HepG2 (cell line): ENCODE measurements at regions not wholly inside any gene's neighbourhood (a gene's known extent, or its start where the extent isn't known, plus 50 kb on each side); places are given as distances from the start of the nearest gene placed in this dataset.

Experiments used
- ATAC-seq: fragments of 200-7000 bp; cut with Tn5 transposase; 3 replicates; pipeline ENCODE4 v1.9.1; 2020; ENCODE audit warnings: mild to moderate bottlenecking, moderate library complexity
- BruUV-seq: library from RNA; stranded (reverse); fragments of 400-500 nt; replicated peaks from 2 replicates; lab custom pipeline; 2021; lab: Mats Ljungman, UMichigan
- CTCF ChIA-PET: fragments of 300-600 bp; formaldehyde crosslinking; extraction: SDS; loops from one replicate; lab custom pipeline; 2021; ENCODE audit warnings: low total read pairs, inconsistent platforms, low intra/inter-chr PET ratio; lab: Yijun Ruan, JAX
- POLR2A ChIA-PET: fragments of 350-600 bp; sonication (Branson Sonifier 250); formaldehyde crosslinking; loops from one replicate; lab custom pipeline; 2020; ENCODE audit warnings: antibody characterized with exemption, inconsistent platforms; lab: Yijun Ruan, JAX
- DNase-seq: peaks from one replicate; pipeline ENCODE4 v3.0.0-alpha.2; 2015; ENCODE audit warnings: low spot score
- FAIRE-seq: peaks from 3 replicates; lab custom pipeline; 2011; peaks lifted over from hg19 to GRCh38; lab: Jason Lieb, UNC
- H2AFZ ChIP-seq: one replicate; pipeline ENCODE4 v1.6.1; 2011; ENCODE audit warnings: low read length, inconsistent platforms
- H3K27ac ChIP-seq: fragments of 300-600 bp; 3 replicates; pipeline ENCODE4 v1.8.0; 2011; ENCODE audit warnings: mixed run types, mild to moderate bottlenecking, mixed read lengths, low read length, inconsistent platforms; ENCODE audit not compliant: insufficient read depth; ENCODE audit errors: extremely low read length
- H3K27me3 ChIP-seq, 2 experiments: fragments of 200-600 bp in 1 of 2; 2 replicates in 1 of 2; 3 replicates in 1 of 2; pipeline versions ENCODE4 v1.6.0 to v1.8.0; 2011; ENCODE audit warnings: low read length in 2 of 2, mild to moderate bottlenecking in 2 of 2, moderate library complexity in 2 of 2, inconsistent platforms in 1 of 2; ENCODE audit not compliant: insufficient read depth in 2 of 2, control insufficient read depth in 1 of 2
- H3K36me3 ChIP-seq, 2 experiments: fragments of 200-600 bp in 1 of 2; replicated peaks in 1 of 2; 2 replicates in 1 of 2; 3 replicates in 1 of 2; pipeline versions ENCODE4 v1.5.1 to v1.8.0; 2011; ENCODE audit warnings: low read length in 2 of 2, inconsistent platforms in 1 of 2; ENCODE audit not compliant: insufficient read depth in 2 of 2, control insufficient read depth in 1 of 2
- H3K4me1 ChIP-seq: 2 replicates; pipeline ENCODE4 v1.5.1; 2012; ENCODE audit warnings: low read length, inconsistent platforms; ENCODE audit not compliant: insufficient read depth
- H3K4me2 ChIP-seq: 2 replicates; pipeline ENCODE4 v1.6.0; 2011; ENCODE audit warnings: low read depth, low read length, inconsistent platforms
- H3K4me3 ChIP-seq, 3 experiments: fragments of 200-600 bp in 1 of 3; sonication (generic), shearing (Covaris generic) in 1 of 3; replicated peaks in 1 of 3; 2 replicates each; pipeline ENCODE4 v1.5.1; 2011 to 2016; ENCODE audit warnings: low read length in 3 of 3, inconsistent platforms in 2 of 3, low read depth in 2 of 3, mild to moderate bottlenecking in 2 of 3, control low read depth in 1 of 3, mixed read lengths in 1 of 3; ENCODE audit not compliant: insufficient read depth in 1 of 3
- H3K79me2 ChIP-seq: one replicate; pipeline ENCODE4 v1.6.1; 2011; ENCODE audit warnings: low read length, inconsistent platforms; ENCODE audit not compliant: insufficient read depth
- H3K9ac ChIP-seq: 2 replicates; pipeline ENCODE4 v1.6.0; 2011; ENCODE audit warnings: mild to moderate bottlenecking, low read depth, low read length, inconsistent platforms; ENCODE audit not compliant: insufficient read depth
- H3K9me3 ChIP-seq: 2 replicates; pipeline ENCODE4 v1.5.1; 2012; ENCODE audit warnings: mild to moderate bottlenecking, low read length
- H4K20me1 ChIP-seq: 2 replicates; pipeline ENCODE4 v1.6.0; 2011; ENCODE audit warnings: inconsistent platforms, mild to moderate bottlenecking, low read length, moderate library complexity; ENCODE audit not compliant: insufficient read depth
- ARNTL ChIP-seq: sonication (generic); formaldehyde crosslinking; IDR thresholded peaks from 2 replicates; pipeline ENCODE4 v1.4.0; 2020; ENCODE audit warnings: mild to moderate bottlenecking, missing genetic modification reagents
- ATF7-NPFF ChIP-seq: sonication (generic); formaldehyde crosslinking; IDR thresholded peaks from 2 replicates; pipeline ENCODE4 v1.8.1; 2023; ENCODE audit warnings: mild to moderate bottlenecking, low read depth, missing genetic modification reagents, moderate library complexity
- IRF2 ChIP-seq: IDR thresholded peaks from 2 replicates; pipeline ENCODE4 v1.6.1; 2018; ENCODE audit warnings: missing genetic modification reagents, missing compliant biosample characterization
- MEF2D ChIP-seq: sonication (generic); formaldehyde crosslinking; IDR thresholded peaks from 2 replicates; pipeline ENCODE4 v1.5.1; 2020; ENCODE audit warnings: mild to moderate bottlenecking, missing genetic modification reagents
- NR3C1 ChIP-seq: sonication (generic); formaldehyde crosslinking; IDR thresholded peaks from 2 replicates; pipeline ENCODE4 v1.4.0; 2020; ENCODE audit warnings: missing genetic modification reagents
- SOX5 ChIP-seq: IDR thresholded peaks from 2 replicates; pipeline ENCODE4 v1.6.1; 2016; ENCODE audit warnings: borderline replicate concordance
- TBX2 ChIP-seq: sonication (generic); formaldehyde crosslinking; IDR thresholded peaks from 2 replicates; pipeline ENCODE4 v1.5.0; 2020; ENCODE audit warnings: missing genetic modification reagents, mild to moderate bottlenecking, borderline replicate concordance
- TMF1 ChIP-seq: sonication (generic); formaldehyde crosslinking; IDR thresholded peaks from 2 replicates; pipeline ENCODE4 v1.8.1; 2022; ENCODE audit warnings: low read depth, missing genetic modification reagents
- ZBTB26 ChIP-seq: IDR thresholded peaks from 2 replicates; pipeline ENCODE4 v1.6.1; 2016; ENCODE audit warnings: missing compliant biosample characterization, missing genetic modification reagents, borderline replicate concordance
- ZBTB3 ChIP-seq: sonication (generic); formaldehyde crosslinking; IDR thresholded peaks from 2 replicates; pipeline ENCODE4 v1.4.0; 2020; ENCODE audit warnings: low read depth, mild to moderate bottlenecking, moderate library complexity, missing genetic modification reagents, borderline replicate concordance
- ZBTB7A ChIP-seq: sonication (generic); formaldehyde crosslinking; IDR thresholded peaks from 2 replicates; pipeline ENCODE4 v1.8.0; 2022; ENCODE audit warnings: mild to moderate bottlenecking, missing genetic modification reagents
- ZFP62 ChIP-seq: sonication (generic); formaldehyde crosslinking; IDR thresholded peaks from 2 replicates; pipeline ENCODE4 v1.4.0; 2020; ENCODE audit warnings: missing genetic modification reagents
- ZNF136 ChIP-seq: sonication (generic); formaldehyde crosslinking; IDR thresholded peaks from 2 replicates; pipeline ENCODE4 v1.8.1; 2022; ENCODE audit warnings: low read depth, mild to moderate bottlenecking, moderate library complexity, missing genetic modification reagents
- ZNF143 ChIP-seq: sonication (generic); formaldehyde crosslinking; IDR thresholded peaks from 2 replicates; pipeline ENCODE4 v1.4.0; 2020; ENCODE audit warnings: missing genetic modification reagents
- ZNF274 ChIP-seq: sonication (generic); formaldehyde crosslinking; IDR thresholded peaks from 2 replicates; pipeline ENCODE4 v1.5.1; 2020; ENCODE audit warnings: mild to moderate bottlenecking, missing genetic modification reagents
- ZNF326 ChIP-seq: sonication (generic); formaldehyde crosslinking; IDR thresholded peaks from 2 replicates; pipeline ENCODE4 v1.4.0; 2020; ENCODE audit warnings: missing genetic modification reagents, borderline replicate concordance
- ZNF33A ChIP-seq: sonication (generic); formaldehyde crosslinking; IDR thresholded peaks from 2 replicates; pipeline ENCODE4 v1.5.1; 2020; ENCODE audit warnings: missing genetic modification reagents, mild to moderate bottlenecking, moderate library complexity, borderline replicate concordance
- ZNF34 ChIP-seq: sonication (generic); formaldehyde crosslinking; IDR thresholded peaks from 2 replicates; pipeline ENCODE4 v1.4.0; 2020; ENCODE audit warnings: mild to moderate bottlenecking, missing genetic modification reagents, borderline replicate concordance
- ZNF354B ChIP-seq: sonication (generic); formaldehyde crosslinking; IDR thresholded peaks from 2 replicates; pipeline ENCODE4 v1.8.0; 2022; ENCODE audit warnings: mild to moderate bottlenecking, missing genetic modification reagents
- WGBS: methylation state at CpG from one replicate; pipeline ENCODE4 v1.1.6; 2017; ENCODE audit warnings: low lambda C conversion rate; 5-methylcytosine and 5-hydroxymethylcytosine counted together
- in situ Hi-C: cut with HindIII; loops from 2 replicates; pipeline ENCODE4 v1.10.0; 2017; ENCODE audit warnings: low pct_unique_long_range_greater_than_20kb; ENCODE audit not compliant: extremely low pct_ligation_motif_present
- intact Hi-C: fragments of 100-400 bp; cut with micrococcal nuclease; formaldehyde crosslinking; loops from one replicate; pipeline ENCODE4 v1.10.0; 2022; ENCODE audit not compliant: unreplicated experiment
- TF ChIP-seq, protein P1 (sequence below): sonication (generic); formaldehyde crosslinking; IDR thresholded peaks from 2 replicates; pipeline ENCODE4 v1.4.0; 2020; ENCODE audit warnings: missing genetic modification reagents

GRCh38 chr12:74481078-74481477, 56.6 kb upstream of the ATXN7L3B start:
- DNase-seq (no peak), FAIRE-seq (no peak), ATAC-seq (no peak)
- intact Hi-C loops (no loop called here), in situ Hi-C loops (no loop called here)
- BruUV-seq: no TSS peak
- Histone ChIP-seq H3K9me3 (no peaks in the 10 kb centered on the region), H3K79me2 (no peaks in the 10 kb centered on the region), H3K27ac (no peak overlapping the region), H3K36me3 (no peaks in the 10 kb centered on the region), H3K9ac (no peak overlapping the region), H3K4me3 (no peak overlapping the region), H3K27me3 (no peaks in the 10 kb centered on the region), H4K20me1 (no peaks in the 10 kb centered on the region), H3K4me2 (no peak overlapping the region), H2AFZ (no peak overlapping the region), H3K4me1 (no peaks in the 10 kb centered on the region)
- POLR2A ChIA-PET: no interaction called here
- 40% methylated on average over 2 of the region's 2 CpGs for WGBS
- CTCF ChIA-PET: no interaction called here
- TF ChIP-seq ARNTL (no peak), ZNF326 (CRISPR knock-in tag) (no peak), TMF1 (no peak), ZBTB3 (CRISPR knock-in tag) (no peak), TBX2 (CRISPR knock-in tag) (no peak), ZNF274 (CRISPR knock-in tag) (no peak)

- no peak overlapping the region for H3K4me2 ChIP-seq
- no peak overlapping the region for H3K27ac ChIP-seq
- no peaks in the 10 kb centered on the region for H3K79me2 ChIP-seq
- POLR2A ChIA-PET: no interaction called here
- CTCF ChIA-PET: no interaction called here
- H4K20me1 ChIP-seq: no peaks in the 10 kb centered on the region
- H3K9me3 ChIP-seq: no peaks in the 10 kb centered on the region
- no peak overlapping the region for H3K4me3 ChIP-seq
- intact Hi-C loops (no loop called here), in situ Hi-C loops (no loop called here)
- no peak overlapping the region for H2AFZ ChIP-seq
- no peaks in the 10 kb centered on the region for H3K4me1 ChIP-seq
- FAIRE-seq (no peak), DNase-seq (no peak), ATAC-seq (no peak)
- H3K27me3 ChIP-seq: no peaks in the 10 kb centered on the region; a peak in 1 of 5 replicates
- H3K9ac ChIP-seq: no peak overlapping the region
- BruUV-seq: no TSS peak
- no peaks in the 10 kb centered on the region for H3K36me3 ChIP-seq
- TF ChIP-seq ZBTB7A (no peak), ATF7-NPFF (CRISPR knock-in tag) (no peak), MEF2D (no peak), NR3C1 (CRISPR knock-in tag) (no peak), ZNF34 (CRISPR knock-in tag) (no peak), SOX5 (CRISPR knock-in tag) (no peak), ZNF354B (CRISPR knock-in tag) (no peak), ZNF143 (CRISPR knock-in tag) (no peak), IRF2 (no peak), ZNF33A (no peak), ZNF136 (CRISPR knock-in tag) (no peak), ZFP62 (CRISPR knock-in tag) (no peak), ZBTB26 (CRISPR knock-in tag) (no peak)
- TF ChIP-seq, protein P1, sequence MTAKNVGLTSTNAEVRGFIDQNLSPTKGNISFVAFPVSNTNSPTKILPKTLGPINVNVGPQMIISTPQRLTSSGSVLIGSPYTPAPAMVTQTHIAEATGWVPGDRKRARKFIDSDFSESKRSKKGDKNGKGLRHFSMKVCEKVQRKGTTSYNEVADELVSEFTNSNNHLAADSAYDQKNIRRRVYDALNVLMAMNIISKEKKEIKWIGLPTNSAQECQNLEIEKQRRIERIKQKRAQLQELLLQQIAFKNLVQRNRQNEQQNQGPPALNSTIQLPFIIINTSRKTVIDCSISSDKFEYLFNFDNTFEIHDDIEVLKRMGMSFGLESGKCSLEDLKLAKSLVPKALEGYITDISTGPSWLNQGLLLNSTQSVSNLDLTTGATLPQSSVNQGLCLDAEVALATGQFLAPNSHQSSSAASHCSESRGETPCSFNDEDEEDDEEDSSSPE (CRISPR knock-in tag): no peak
Measured at GRCh38 chr12:74482115-74482514, 55.5 kb upstream of the ATXN7L3B start.
